Liver (tissue), 8 donors: ENCODE measurements at regions not wholly inside any gene's neighbourhood (a gene's known extent, or its start where the extent isn't known, plus 50 kb on each side); places are given as distances from the start of the nearest gene placed in this dataset.

Experiments used
- DNase-seq: peaks from one replicate; pipeline ENCODE4 v3.0.0-alpha.2; 2017; ENCODE audit warnings: low spot score
- H3K27ac ChIP-seq, 2 donors: one replicate each; pipeline ENCODE4 v1.7.0; 2013; ENCODE audit warnings: inconsistent platforms in 2 of 2, low read length in 2 of 2, control low read depth in 1 of 2, low read depth in 1 of 2, mild to moderate bottlenecking in 1 of 2
- H3K27me3 ChIP-seq, 4 donors: one replicate each; pipeline versions ENCODE4 v1.6.1 to v1.7.0; 2013; ENCODE audit warnings: low read length in 3 of 4, inconsistent platforms in 1 of 4, mild to moderate bottlenecking in 1 of 4, moderate library complexity in 1 of 4; ENCODE audit not compliant: control insufficient read depth in 4 of 4, insufficient read depth in 4 of 4
- H3K36me3 ChIP-seq, 4 donors: one replicate each; pipeline versions ENCODE4 v1.6.1 to v1.7.0; 2013; ENCODE audit warnings: low read length in 3 of 4, mild to moderate bottlenecking in 3 of 4, low read depth in 1 of 4, moderate library complexity in 1 of 4; ENCODE audit not compliant: control insufficient read depth in 4 of 4, insufficient read depth in 3 of 4
- H3K4me1 ChIP-seq, 4 donors: one replicate each; pipeline versions ENCODE4 v1.6.1 to v1.7.0; 2013; ENCODE audit warnings: low read length in 3 of 4, mild to moderate bottlenecking in 3 of 4, moderate library complexity in 1 of 4; ENCODE audit not compliant: control insufficient read depth in 4 of 4, insufficient read depth in 4 of 4
- H3K4me3 ChIP-seq, 3 donors: one replicate each; pipeline versions ENCODE4 v1.6.1 to v1.7.0; 2013; ENCODE audit warnings: low read length in 3 of 3, control low read depth in 1 of 3, low read depth in 1 of 3, mild to moderate bottlenecking in 1 of 3
- H3K9ac ChIP-seq, 2 donors: one replicate each; pipeline ENCODE4 v1.7.0; 2013; ENCODE audit warnings: low read length in 2 of 2, mild to moderate bottlenecking in 2 of 2, moderate library complexity in 2 of 2, control low read depth in 1 of 2, low read depth in 1 of 2
- H3K9me3 ChIP-seq, 4 donors: one replicate each; pipeline versions ENCODE4 v1.6.1 to v1.7.0; 2013; ENCODE audit warnings: low read length in 3 of 4; ENCODE audit not compliant: control insufficient read depth in 4 of 4
- EGR1 ChIP-seq, 2 donors: IDR thresholded peaks; 2 replicates each; pipeline ENCODE4 v1.6.1; 2016 to 2018; ENCODE audit warnings: antibody characterized with exemption in 2 of 2, low read depth in 2 of 2
- FOXA1 ChIP-seq: IDR thresholded peaks from 2 replicates; pipeline ENCODE4 v1.6.1; 2016; ENCODE audit warnings: antibody characterized with exemption
- FOXA2 ChIP-seq: IDR thresholded peaks from 2 replicates; pipeline ENCODE4 v1.6.1; 2016; ENCODE audit warnings: antibody characterized with exemption
- GABPA ChIP-seq, 2 donors: IDR thresholded peaks in 1 of 2; conservative IDR thresholded peaks in 1 of 2; 2 replicates each; pipeline ENCODE4 v1.6.1; 2016; ENCODE audit warnings: antibody characterized with exemption in 2 of 2, mild to moderate bottlenecking in 1 of 2, moderate library complexity in 1 of 2
- HNF4A ChIP-seq, 2 donors: conservative IDR thresholded peaks; 2 replicates each; pipeline ENCODE4 v1.6.1; 2016; ENCODE audit warnings: antibody characterized with exemption in 2 of 2, mild to moderate bottlenecking in 2 of 2
- HNF4G ChIP-seq: IDR thresholded peaks from 2 replicates; pipeline ENCODE4 v1.6.1; 2016; ENCODE audit warnings: antibody characterized with exemption
- MAX ChIP-seq: IDR thresholded peaks from 2 replicates; pipeline ENCODE4 v1.6.1; 2016; ENCODE audit warnings: antibody characterized with exemption
- NR2F2 ChIP-seq: IDR thresholded peaks from 2 replicates; pipeline ENCODE4 v1.6.1; 2016; ENCODE audit warnings: antibody characterized with exemption
- RAD21 ChIP-seq, 2 donors: IDR thresholded peaks; 2 replicates each; pipeline ENCODE4 v1.6.1; 2016; ENCODE audit warnings: antibody characterized with exemption in 2 of 2, mild to moderate bottlenecking in 2 of 2
- REST ChIP-seq: IDR thresholded peaks from 2 replicates; pipeline ENCODE4 v1.6.1; 2016; ENCODE audit warnings: antibody characterized with exemption, mild to moderate bottlenecking
- RXRA ChIP-seq, 2 donors: IDR thresholded peaks; 2 replicates each; pipeline ENCODE4 v1.6.1; 2017 to 2018; ENCODE audit warnings: antibody characterized with exemption in 2 of 2, mild to moderate bottlenecking in 1 of 2
- SP1 ChIP-seq: IDR thresholded peaks from 2 replicates; pipeline ENCODE4 v1.6.1; 2018; ENCODE audit warnings: antibody characterized with exemption, mild to moderate bottlenecking
- TAF1 ChIP-seq: conservative IDR thresholded peaks from 2 replicates; pipeline ENCODE4 v1.6.1; 2016; ENCODE audit warnings: antibody characterized with exemption, mild to moderate bottlenecking
- YY1 ChIP-seq: IDR thresholded peaks from 2 replicates; pipeline ENCODE4 v1.6.1; 2016; ENCODE audit warnings: antibody characterized with exemption, mild to moderate bottlenecking
- WGBS: extraction: QIAGEN DNeasy Blood & Tissue Kit; methylation state at CpG from one replicate; pipeline ENCODE4 v1.1.7; 2013; 5-methylcytosine and 5-hydroxymethylcytosine counted together
- TF ChIP-seq, protein P1 (sequence below): IDR thresholded peaks from 2 replicates; pipeline ENCODE4 v1.6.1; 2016; ENCODE audit warnings: antibody characterized with exemption
- TF ChIP-seq, protein P2 (sequence below): fragments of 150-350 bp; IDR thresholded peaks from 2 replicates; pipeline ENCODE4 v1.5.1; 2017; ENCODE audit warnings: improper control_type of control experiment, low read depth, low read length; ENCODE audit not compliant: missing input control
- donor health status: healthy.
- donor health status: healthy.
- donor health status: healthy.
- donor health status: healthy.
- donor health status: healthy.

- Histone ChIP-seq H3K9ac (no peak overlapping the region), H3K4me3 (no peak overlapping the region), H3K4me1 (no peaks in the 10 kb centered on the region), H3K27me3 (no peaks in the 10 kb centered on the region), H3K36me3 (no peaks in the 10 kb centered on the region), H3K27ac (no peak overlapping the region), H3K9me3 (no peaks in the 10 kb centered on the region)
- DNase-seq, result no peak
- 83% methylated on average over 6 of the region's 6 CpGs for WGBS
- TF ChIP-seq EGR1 (IDR thresholded peaks at IDR 0.05; ENCODE audit: low read depth in 2 of 2) (no peak), TAF1 (no peak)
Measured at GRCh38 chr11:10382518-10382917, 72.5 kb upstream of the AMPD3 start.

- Histone ChIP-seq H3K4me3 (no peak overlapping the region), H3K27ac (no peak overlapping the region), H3K36me3 (no peaks in the 10 kb centered on the region), H3K9me3 (no peaks in the 10 kb centered on the region), H3K9ac (no peak overlapping the region), H3K27me3 (no peaks in the 10 kb centered on the region), H3K4me1 (no peaks in the 10 kb centered on the region)
- no peak for DNase-seq
- TF ChIP-seq FOXA2, result no peak
- peak; percentile 32 for TF ChIP-seq NR2F2
- no peak for TF ChIP-seq MAX
- TF ChIP-seq REST, result no peak
- 83% methylated on average over 6 of the region's 6 CpGs for WGBS
Measured at GRCh38 chr11:10385696-10386095, 69.4 kb upstream of the AMPD3 start.

DNA sequence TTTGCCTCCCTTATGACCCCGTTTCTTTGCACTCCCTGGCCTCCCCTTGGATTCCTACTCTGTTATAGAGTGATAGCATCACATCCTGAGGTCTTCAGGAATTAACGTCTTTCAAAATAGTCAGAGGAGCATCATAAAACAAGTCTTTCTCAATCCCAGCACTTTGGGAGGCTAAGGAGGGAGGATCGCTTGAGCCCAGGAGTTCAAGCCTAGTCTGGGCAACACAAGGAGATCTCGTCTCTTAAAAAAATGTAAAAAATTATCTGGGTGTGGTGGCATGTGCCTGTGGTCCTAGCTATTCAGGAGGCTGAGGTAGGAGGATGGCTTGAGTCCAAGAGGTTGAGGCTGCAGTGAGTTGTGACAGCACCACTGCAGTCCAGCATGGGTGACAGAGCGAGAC lies 68.7 kb upstream of the AMPD3 start:
- DNase-seq, result no peak
- Histone ChIP-seq H3K4me3 (no peak overlapping the region), H3K4me1 (no peaks in the 10 kb centered on the region), H3K9ac (no peak overlapping the region), H3K9me3 (no peaks in the 10 kb centered on the region), H3K27ac (no peak overlapping the region), H3K27me3 (no peaks in the 10 kb centered on the region), H3K36me3 (no peaks in the 10 kb centered on the region)
- TF ChIP-seq RXRA (IDR thresholded peaks at IDR 0.05), result no peak
- no peak for TF ChIP-seq SP1
- no peak for TF ChIP-seq RAD21 (IDR thresholded peaks at IDR 0.05)
- TF ChIP-seq GABPA (IDR thresholded peaks at IDR 0.05 in 1 of 2, conservative IDR thresholded peaks at IDR 0.05 in 1 of 2), result no peak
- TF ChIP-seq, protein P1, sequence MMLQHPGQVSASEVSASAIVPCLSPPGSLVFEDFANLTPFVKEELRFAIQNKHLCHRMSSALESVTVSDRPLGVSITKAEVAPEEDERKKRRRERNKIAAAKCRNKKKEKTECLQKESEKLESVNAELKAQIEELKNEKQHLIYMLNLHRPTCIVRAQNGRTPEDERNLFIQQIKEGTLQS, result no peak
- TF ChIP-seq YY1, result no peak
- no peak for TF ChIP-seq NR2F2
- no peak for TF ChIP-seq HNF4A (conservative IDR thresholded peaks at IDR 0.05)
- no peak for TF ChIP-seq HNF4G
- no peak for TF ChIP-seq EGR1 (IDR thresholded peaks at IDR 0.05; ENCODE audit: low read depth in 2 of 2)
- no peak for TF ChIP-seq FOXA1
- TF ChIP-seq FOXA2, result no peak
- TF ChIP-seq, protein P2, sequence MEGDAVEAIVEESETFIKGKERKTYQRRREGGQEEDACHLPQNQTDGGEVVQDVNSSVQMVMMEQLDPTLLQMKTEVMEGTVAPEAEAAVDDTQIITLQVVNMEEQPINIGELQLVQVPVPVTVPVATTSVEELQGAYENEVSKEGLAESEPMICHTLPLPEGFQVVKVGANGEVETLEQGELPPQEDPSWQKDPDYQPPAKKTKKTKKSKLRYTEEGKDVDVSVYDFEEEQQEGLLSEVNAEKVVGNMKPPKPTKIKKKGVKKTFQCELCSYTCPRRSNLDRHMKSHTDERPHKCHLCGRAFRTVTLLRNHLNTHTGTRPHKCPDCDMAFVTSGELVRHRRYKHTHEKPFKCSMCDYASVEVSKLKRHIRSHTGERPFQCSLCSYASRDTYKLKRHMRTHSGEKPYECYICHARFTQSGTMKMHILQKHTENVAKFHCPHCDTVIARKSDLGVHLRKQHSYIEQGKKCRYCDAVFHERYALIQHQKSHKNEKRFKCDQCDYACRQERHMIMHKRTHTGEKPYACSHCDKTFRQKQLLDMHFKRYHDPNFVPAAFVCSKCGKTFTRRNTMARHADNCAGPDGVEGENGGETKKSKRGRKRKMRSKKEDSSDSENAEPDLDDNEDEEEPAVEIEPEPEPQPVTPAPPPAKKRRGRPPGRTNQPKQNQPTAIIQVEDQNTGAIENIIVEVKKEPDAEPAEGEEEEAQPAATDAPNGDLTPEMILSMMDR, result no peak
- WGBS, result 67% methylated on average over 5 of the region's 5 CpGs
